LHCN-M2 (cell line): ENCODE measurements at regions not wholly inside any gene's neighbourhood (a gene's known extent, or its start where the extent isn't known, plus 50 kb on each side); places are given as distances from the start of the nearest gene placed in this dataset.

Source experiments
- DNase-seq: peaks from one replicate; pipeline ENCODE4 v3.0.0-alpha.2; 2012; ENCODE audit warnings: low read depth

GRCh38 chr1:55937840-55938375 lies 641.5 kb downstream of the PLPP3 start:
- no peak for DNase-seq

DNA sequence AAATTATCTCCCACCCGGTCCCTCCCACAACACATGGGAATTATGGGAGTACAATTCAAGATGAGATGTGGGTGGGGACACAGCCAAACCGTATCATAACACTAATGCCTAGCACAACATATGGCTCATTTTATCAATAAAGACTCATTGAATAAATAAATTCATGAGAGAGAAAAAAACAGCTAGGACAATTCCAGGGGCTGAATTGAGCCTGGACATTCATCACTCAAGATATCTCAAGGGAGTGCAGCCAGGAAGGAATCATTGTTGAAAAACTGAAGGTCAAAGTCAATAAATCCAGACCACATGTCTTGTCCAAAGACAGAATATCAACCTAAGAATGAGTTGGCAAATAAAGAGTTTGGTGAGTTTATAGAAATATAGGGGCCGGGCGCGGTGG lies 644.1 kb downstream of the PLPP3 start:
- no peak for DNase-seq

GRCh38 chr1:55932402-55932801 lies 647.0 kb downstream of the PLPP3 start:
- no peak for DNase-seq

- no peak for DNase-seq
Observed at GRCh38 chr1:55931081-55931940, 648.1 kb downstream of the PLPP3 start.

DNA sequence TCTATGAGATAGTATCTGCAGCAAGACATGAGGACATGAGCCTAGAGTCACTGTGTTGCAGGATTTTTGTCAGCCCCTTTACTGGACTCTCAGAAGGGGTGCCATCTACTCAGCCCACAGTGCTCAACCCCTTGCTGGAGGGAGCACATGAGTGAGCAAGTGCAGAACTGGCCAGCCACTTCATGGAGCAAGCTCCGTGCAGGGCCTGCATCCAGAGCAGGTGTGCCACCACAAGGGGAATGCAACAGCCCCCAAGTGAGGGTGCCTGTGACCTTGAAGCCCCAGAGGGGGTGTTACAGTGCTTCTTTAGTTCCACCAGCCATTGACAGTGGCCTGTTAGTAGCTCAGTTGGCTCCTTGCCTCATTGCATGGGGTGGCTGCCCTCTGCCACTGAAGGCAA lies 649.7 kb downstream of the PLPP3 start:
- DNase-seq = no peak

DNA sequence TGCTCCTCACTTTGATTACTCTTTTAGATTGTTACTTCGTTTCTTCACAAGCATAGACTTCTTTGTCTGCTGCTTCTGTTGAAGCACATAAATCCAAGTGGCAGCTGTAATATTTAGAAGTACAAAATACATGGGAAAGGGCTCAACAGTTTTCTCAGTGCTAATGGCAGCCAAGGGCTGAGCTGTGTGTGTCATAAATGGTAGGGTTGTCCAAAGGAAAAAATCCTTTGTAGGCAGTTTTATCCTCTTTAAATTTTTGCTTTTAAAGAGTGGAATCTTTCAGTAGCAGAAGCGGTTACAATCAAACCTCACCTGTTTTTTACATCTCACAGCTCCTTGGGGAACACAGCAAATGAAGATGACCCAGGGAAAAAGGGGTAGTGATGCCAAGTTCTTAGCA lies 650.8 kb downstream of the PLPP3 start:
- no peak for DNase-seq

- DNase-seq = peak; percentile 14
Observed at GRCh38 chr1:55927702-55928290, 651.6 kb downstream of the PLPP3 start.

GRCh38 chr1:55926906-55927471 lies 652.4 kb downstream of the PLPP3 start:
- no peak for DNase-seq

DNA sequence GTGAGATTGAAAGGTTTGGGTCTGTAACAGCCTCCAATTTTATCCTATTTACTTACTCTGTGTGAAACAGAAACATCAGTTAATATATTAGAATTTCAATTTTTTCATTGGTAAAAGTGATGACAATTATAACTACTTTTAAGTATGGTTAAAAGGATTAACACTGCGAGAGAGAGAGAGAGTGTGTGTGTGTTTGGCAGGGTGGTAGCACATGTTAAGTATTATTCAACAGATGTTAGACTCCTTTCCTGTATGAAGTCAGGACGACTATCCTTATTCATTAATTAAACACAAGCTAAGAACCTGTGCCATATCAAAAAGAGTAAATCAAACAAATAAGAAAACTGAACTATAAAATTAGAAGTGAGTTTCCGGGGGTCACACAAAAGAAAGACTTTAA lies 662.5 kb downstream of the PLPP3 start:
- DNase-seq = no peak

DNA sequence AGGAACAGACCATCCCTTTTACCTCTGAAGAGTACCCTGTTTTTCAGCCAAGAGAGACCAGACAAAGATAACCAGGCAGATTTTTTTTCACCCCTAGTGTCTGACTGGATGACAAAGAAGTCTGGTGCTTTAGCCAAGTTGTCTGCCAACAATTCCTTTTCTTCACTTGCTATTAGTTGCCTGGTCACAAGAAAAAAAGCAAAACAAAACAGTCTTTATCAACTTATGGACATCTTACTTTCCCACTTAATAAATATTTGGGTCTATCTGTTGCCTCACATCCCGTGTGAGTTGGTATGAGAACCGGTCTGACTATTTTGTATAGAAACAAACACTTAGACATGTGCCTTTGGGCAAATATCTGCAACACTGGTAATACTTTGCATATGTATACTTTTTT lies 662.9 kb downstream of the PLPP3 start:
- no peak for DNase-seq

- no peak for DNase-seq
Observed at GRCh38 chr1:55913565-55913964, 665.8 kb downstream of the PLPP3 start.

GRCh38 chr1:55912438-55912837 lies 666.9 kb downstream of the PLPP3 start:
- DNase-seq = no peak

- DNase-seq = no peak
Observed at GRCh38 chr1:55904541-55904940, 674.8 kb downstream of the PLPP3 start.

DNA sequence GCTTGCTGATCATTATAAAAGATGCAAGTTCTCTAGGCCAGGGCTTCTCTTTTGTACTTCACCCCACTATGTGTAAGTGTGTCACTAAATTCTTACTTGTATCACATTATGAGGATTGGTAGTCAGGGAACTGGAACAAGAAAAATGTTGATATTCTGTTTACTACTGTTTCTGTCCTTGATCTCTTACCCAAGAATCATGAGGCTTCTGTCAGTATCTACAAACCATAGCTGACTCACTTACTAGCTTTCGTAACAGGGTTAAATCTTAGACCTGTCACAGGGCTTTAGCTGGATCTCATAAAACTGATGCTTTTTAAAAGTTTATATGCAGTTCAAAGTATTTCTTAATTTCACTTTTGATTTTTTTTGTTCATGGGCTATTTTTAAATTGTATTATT lies 681.2 kb downstream of the PLPP3 start:
- DNase-seq = peak; percentile 73

DNA sequence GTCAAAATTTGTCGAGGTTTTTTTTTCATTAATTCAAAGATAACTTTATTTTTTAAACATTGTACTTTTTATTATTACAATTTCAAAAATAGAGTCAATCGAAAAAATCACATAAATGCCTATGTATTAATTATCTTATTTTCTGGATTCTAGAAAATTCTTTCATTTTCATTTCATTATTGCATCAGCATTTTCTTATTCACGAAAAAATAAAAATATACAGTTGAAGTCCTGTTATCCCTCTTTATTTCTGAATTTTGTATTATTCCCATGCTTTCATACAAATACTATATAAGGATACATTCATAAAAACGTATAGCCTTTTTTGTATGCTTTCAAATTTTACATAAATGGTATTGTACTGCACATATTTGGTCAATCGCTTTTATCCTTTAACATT lies 681.0 kb upstream of the USP24 start:
- DNase-seq = no peak

- DNase-seq = peak; percentile 51
Observed at GRCh38 chr1:55894521-55894920, 679.4 kb upstream of the USP24 start.

DNA sequence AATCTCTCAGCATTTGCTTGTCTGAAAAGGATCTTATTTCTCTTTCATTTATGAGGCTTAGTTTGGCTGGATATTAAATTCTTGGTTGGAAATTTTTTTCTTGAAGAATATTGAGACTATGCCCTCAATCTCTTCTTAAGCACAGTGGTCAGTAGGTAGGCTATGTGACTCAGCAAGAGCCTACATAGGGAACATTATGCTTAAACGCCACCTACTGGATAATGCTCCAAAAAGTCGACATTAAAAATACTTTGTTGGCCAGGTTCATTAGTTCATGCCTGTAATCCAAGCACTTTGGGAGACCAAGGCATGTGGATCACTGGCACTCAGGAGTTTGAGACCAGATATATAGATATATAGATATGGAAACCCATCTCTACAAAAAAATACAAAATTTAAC lies 678.0 kb upstream of the USP24 start:
- DNase-seq = peak; percentile 54

DNA sequence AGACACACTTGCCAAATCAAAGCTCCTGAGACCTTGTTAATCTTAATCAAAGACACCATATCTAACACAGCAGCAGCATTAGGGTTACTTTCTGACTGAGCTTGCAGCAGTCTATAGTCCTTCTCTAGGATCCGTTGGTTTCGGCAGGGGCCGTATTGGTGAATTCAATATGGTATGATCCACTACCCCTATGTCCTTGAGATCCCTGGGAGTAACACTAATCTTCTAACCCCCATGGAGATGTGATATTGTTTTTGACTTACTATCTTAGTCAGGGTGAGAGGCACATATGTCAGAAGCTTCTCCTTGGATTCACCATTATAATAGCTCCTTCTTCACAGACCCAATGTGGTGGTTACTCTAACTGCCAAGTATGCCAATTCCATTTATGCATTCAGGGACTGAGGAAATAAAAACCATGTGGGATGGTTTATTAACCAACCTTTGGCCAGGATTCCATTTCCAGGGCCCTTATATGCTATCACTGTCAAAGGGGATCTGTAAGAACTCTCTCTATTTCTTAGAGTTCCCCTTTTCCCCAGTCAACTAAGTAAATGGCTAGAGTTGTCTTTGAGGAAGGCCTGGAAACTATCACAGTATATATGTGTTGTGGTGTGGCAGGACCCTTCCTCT lies 673.6 kb upstream of the USP24 start:
- no peak for DNase-seq

DNA sequence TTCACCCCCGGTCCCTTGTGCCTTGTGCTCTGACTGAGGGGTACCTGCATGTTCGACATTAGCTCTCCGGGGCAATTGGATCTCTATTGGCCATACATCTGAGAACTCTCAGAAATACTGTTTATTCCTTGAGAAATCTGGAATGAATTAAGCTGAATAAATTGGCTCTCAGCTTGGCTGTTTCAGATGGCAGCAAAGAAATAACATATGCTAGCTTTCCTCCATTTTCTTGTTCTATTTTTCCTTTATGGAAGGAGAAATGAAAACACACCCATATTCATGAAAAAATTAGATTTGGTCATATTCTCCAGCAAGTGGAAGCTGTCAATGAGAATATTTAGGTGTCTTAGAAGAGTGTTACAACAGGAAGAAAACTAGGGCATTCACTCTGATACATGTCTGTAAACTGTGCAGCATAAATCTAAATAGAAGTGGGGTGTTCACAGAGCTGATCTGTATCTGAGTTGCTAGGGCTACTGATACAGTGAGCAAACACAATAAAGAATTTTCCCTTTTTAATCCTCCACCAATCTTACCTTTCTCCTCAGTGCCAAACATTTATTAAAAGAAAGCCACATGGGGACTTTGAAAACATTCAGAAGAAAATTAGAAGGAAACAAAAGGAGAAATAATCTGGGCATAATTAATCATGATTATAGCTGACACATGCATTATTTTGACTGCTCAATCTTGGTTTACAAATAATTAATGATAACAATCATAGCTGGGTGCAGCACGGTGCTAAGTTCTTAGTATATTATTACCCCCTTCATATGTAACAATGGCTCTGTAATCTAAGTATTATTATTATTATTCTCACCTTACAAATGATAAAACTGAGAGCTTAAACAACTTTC lies 671.9 kb upstream of the USP24 start:
- no peak for DNase-seq

GRCh38 chr1:55885619-55886018 lies 670.5 kb upstream of the USP24 start:
- DNase-seq = no peak

GRCh38 chr1:55882931-55883330 lies 667.8 kb upstream of the USP24 start:
- DNase-seq = no peak
